ENCODE measurements at regions not wholly inside any gene's neighbourhood (a gene's known extent, or its start where the extent isn't known, plus 50 kb on each side); places are given as distances from the start of the nearest gene placed in this dataset.

- Histone ChIP-seq H3K36me3 (ENCODE audit: control insufficient read depth in 3 of 3, insufficient read depth in 2 of 3, low read depth in 1 of 3, low read length in 3 of 3) (no peaks in the 10 kb centered on the region), H3K4me1 (ENCODE audit: control insufficient read depth in 3 of 3, insufficient read depth in 2 of 3, low read depth in 1 of 3, low read length in 2 of 3) (no peaks in the 10 kb centered on the region), H3K27ac (ENCODE audit: low read depth in 1 of 3, low read length in 2 of 3) (no peak overlapping the region), H3K4me3 (ENCODE audit: low read depth in 1 of 3, low read length in 3 of 3) (no peak overlapping the region), H3K27me3 (ENCODE audit: control insufficient read depth in 3 of 3, insufficient read depth in 3 of 3, low read length in 3 of 3) (no peaks in the 10 kb centered on the region), H3K9me3 (ENCODE audit: control insufficient read depth in 2 of 2, insufficient read depth in 1 of 2, low read depth in 1 of 2, low read length in 1 of 2) (no peaks in the 10 kb centered on the region)
- 57 to 79% (median 64%) methylated on average over 4 of the region's 4 CpGs for WGBS, 3 donors
- FAIRE-seq: no peak
- no peak for DNase-seq
Measured at GRCh38 chr20:57783196-57783595, 73.4 kb upstream of the PMEPA1 start.

- Histone ChIP-seq H3K27me3 (ENCODE audit: control insufficient read depth in 3 of 3, insufficient read depth in 3 of 3, low read length in 3 of 3) (no peaks in the 10 kb centered on the region), H3K4me1 (ENCODE audit: control insufficient read depth in 3 of 3, insufficient read depth in 2 of 3, low read depth in 1 of 3, low read length in 2 of 3) (no peaks in the 10 kb centered on the region), H3K4me3 (ENCODE audit: low read depth in 1 of 3, low read length in 3 of 3) (no peak overlapping the region), H3K27ac (ENCODE audit: low read depth in 1 of 3, low read length in 2 of 3) (no peak overlapping the region), H3K36me3 (ENCODE audit: control insufficient read depth in 3 of 3, insufficient read depth in 2 of 3, low read depth in 1 of 3, low read length in 3 of 3) (no peaks in the 10 kb centered on the region), H3K9me3 (ENCODE audit: control insufficient read depth in 2 of 2, insufficient read depth in 1 of 2, low read depth in 1 of 2, low read length in 1 of 2) (no peaks in the 10 kb centered on the region)
- 68 to 81% (median 73%) methylated on average over 11 to 12 of the region's 12 CpGs for WGBS, 3 donors
- DNase-seq (no peak), FAIRE-seq (no peak)
Measured at GRCh38 chr20:57782631-57783041, 72.8 kb upstream of the PMEPA1 start.

GRCh38 chr20:57781901-57782300 is 72.1 kb upstream of the PMEPA1 start:
- H3K4me3 ChIP-seq (ENCODE audit: low read depth in 1 of 3, low read length in 3 of 3): no peak overlapping the region
- FAIRE-seq (no peak), DNase-seq (no peak)
- H3K27me3 ChIP-seq (ENCODE audit: control insufficient read depth in 3 of 3, insufficient read depth in 3 of 3, low read length in 3 of 3): no peaks in the 10 kb centered on the region
- 81 to 91% (median 89%) methylated on average over 7 of the region's 7 CpGs for WGBS, 3 donors
- no peaks in the 10 kb centered on the region for H3K9me3 ChIP-seq (ENCODE audit: control insufficient read depth in 2 of 2, insufficient read depth in 1 of 2, low read depth in 1 of 2, low read length in 1 of 2)
- no peak overlapping the region for H3K27ac ChIP-seq (ENCODE audit: low read depth in 1 of 3, low read length in 2 of 3)
- no peaks in the 10 kb centered on the region for H3K36me3 ChIP-seq (ENCODE audit: control insufficient read depth in 3 of 3, insufficient read depth in 2 of 3, low read depth in 1 of 3, low read length in 3 of 3)
- no peaks in the 10 kb centered on the region for H3K4me1 ChIP-seq (ENCODE audit: control insufficient read depth in 3 of 3, insufficient read depth in 2 of 3, low read depth in 1 of 3, low read length in 2 of 3)

- 82 to 90% (median 87%) methylated on average over 4 of the region's 4 CpGs for WGBS, 3 donors
- no peak for FAIRE-seq
- Histone ChIP-seq H3K4me1 (ENCODE audit: control insufficient read depth in 3 of 3, insufficient read depth in 2 of 3, low read depth in 1 of 3, low read length in 2 of 3) (no peaks in the 10 kb centered on the region), H3K27me3 (ENCODE audit: control insufficient read depth in 3 of 3, insufficient read depth in 3 of 3, low read length in 3 of 3) (no peaks in the 10 kb centered on the region), H3K36me3 (ENCODE audit: control insufficient read depth in 3 of 3, insufficient read depth in 2 of 3, low read depth in 1 of 3, low read length in 3 of 3) (no peaks in the 10 kb centered on the region), H3K9me3 (ENCODE audit: control insufficient read depth in 2 of 2, insufficient read depth in 1 of 2, low read depth in 1 of 2, low read length in 1 of 2) (no peaks in the 10 kb centered on the region), H3K4me3 (ENCODE audit: low read depth in 1 of 3, low read length in 3 of 3) (no peak overlapping the region), H3K27ac (ENCODE audit: low read depth in 1 of 3, low read length in 2 of 3) (no peak overlapping the region)
- DNase-seq: no peak
Measured at GRCh38 chr20:57780906-57781305, 71.1 kb upstream of the PMEPA1 start.

GRCh38 chr20:57780398-57780797 is 70.6 kb upstream of the PMEPA1 start:
- no peak overlapping the region for H3K27ac ChIP-seq (ENCODE audit: low read depth in 1 of 3, low read length in 2 of 3)
- WGBS, 3 donors: 68 to 81% (median 72%) methylated on average over 5 of the region's 5 CpGs
- DNase-seq (no peak), FAIRE-seq (no peak)
- H3K4me3 ChIP-seq (ENCODE audit: low read depth in 1 of 3, low read length in 3 of 3): no peak overlapping the region
- H3K36me3 ChIP-seq (ENCODE audit: control insufficient read depth in 3 of 3, insufficient read depth in 2 of 3, low read depth in 1 of 3, low read length in 3 of 3): no peaks in the 10 kb centered on the region
- no peaks in the 10 kb centered on the region for H3K9me3 ChIP-seq (ENCODE audit: control insufficient read depth in 2 of 2, insufficient read depth in 1 of 2, low read depth in 1 of 2, low read length in 1 of 2)
- H3K27me3 ChIP-seq (ENCODE audit: control insufficient read depth in 3 of 3, insufficient read depth in 3 of 3, low read length in 3 of 3): no peaks in the 10 kb centered on the region
- no peaks in the 10 kb centered on the region for H3K4me1 ChIP-seq (ENCODE audit: control insufficient read depth in 3 of 3, insufficient read depth in 2 of 3, low read depth in 1 of 3, low read length in 2 of 3)

- Histone ChIP-seq H3K27ac (ENCODE audit: low read depth in 1 of 3, low read length in 2 of 3) (no peak overlapping the region), H3K27me3 (ENCODE audit: control insufficient read depth in 3 of 3, insufficient read depth in 3 of 3, low read length in 3 of 3) (no peaks in the 10 kb centered on the region), H3K4me1 (ENCODE audit: control insufficient read depth in 3 of 3, insufficient read depth in 2 of 3, low read depth in 1 of 3, low read length in 2 of 3) (no peaks in the 10 kb centered on the region), H3K4me3 (ENCODE audit: low read depth in 1 of 3, low read length in 3 of 3) (no peak overlapping the region), H3K9me3 (ENCODE audit: control insufficient read depth in 2 of 2, insufficient read depth in 1 of 2, low read depth in 1 of 2, low read length in 1 of 2) (no peaks in the 10 kb centered on the region), H3K36me3 (ENCODE audit: control insufficient read depth in 3 of 3, insufficient read depth in 2 of 3, low read depth in 1 of 3, low read length in 3 of 3) (no peaks in the 10 kb centered on the region)
- FAIRE-seq (no peak), DNase-seq (no peak)
- WGBS, 3 donors: 55 to 77% (median 61%) methylated on average over 9 of the region's 9 CpGs
Measured at GRCh38 chr20:57779401-57780003, 69.7 kb upstream of the PMEPA1 start.

GRCh38 chr20:57777911-57778310 is 68.1 kb upstream of the PMEPA1 start:
- DNase-seq (no peak), FAIRE-seq (no peak)
- H3K27ac ChIP-seq (ENCODE audit: low read depth in 1 of 3, low read length in 2 of 3): no peak overlapping the region
- H3K36me3 ChIP-seq (ENCODE audit: control insufficient read depth in 3 of 3, insufficient read depth in 2 of 3, low read depth in 1 of 3, low read length in 3 of 3): no peaks in the 10 kb centered on the region
- no peaks in the 10 kb centered on the region for H3K27me3 ChIP-seq (ENCODE audit: control insufficient read depth in 3 of 3, insufficient read depth in 3 of 3, low read length in 3 of 3)
- WGBS, 3 donors: 87 to 91% (median 90%) methylated on average over 2 of the region's 2 CpGs
- no peak overlapping the region for H3K4me3 ChIP-seq (ENCODE audit: low read depth in 1 of 3, low read length in 3 of 3)
- H3K9me3 ChIP-seq (ENCODE audit: control insufficient read depth in 2 of 2, insufficient read depth in 1 of 2, low read depth in 1 of 2, low read length in 1 of 2): no peaks in the 10 kb centered on the region
- no peaks in the 10 kb centered on the region for H3K4me1 ChIP-seq (ENCODE audit: control insufficient read depth in 3 of 3, insufficient read depth in 2 of 3, low read depth in 1 of 3, low read length in 2 of 3)

GRCh38 chr20:57774951-57775350 is 65.1 kb upstream of the PMEPA1 start:
- no peak overlapping the region for H3K27ac ChIP-seq (ENCODE audit: low read depth in 1 of 3, low read length in 2 of 3)
- H3K4me1 ChIP-seq (ENCODE audit: control insufficient read depth in 3 of 3, insufficient read depth in 2 of 3, low read depth in 1 of 3, low read length in 2 of 3): no peaks in the 10 kb centered on the region
- H3K9me3 ChIP-seq (ENCODE audit: control insufficient read depth in 2 of 2, insufficient read depth in 1 of 2, low read depth in 1 of 2, low read length in 1 of 2): no peaks in the 10 kb centered on the region
- DNase-seq (no peak), FAIRE-seq (no peak)
- H3K4me3 ChIP-seq (ENCODE audit: low read depth in 1 of 3, low read length in 3 of 3): no peak overlapping the region
- 74 to 87% (median 76%) methylated on average over 5 of the region's 5 CpGs for WGBS, 3 donors
- peaks cover 0 to 2% (median 0%) of the 10 kb centered on the region in 3 donors for H3K27me3 ChIP-seq (ENCODE audit: control insufficient read depth in 3 of 3, insufficient read depth in 3 of 3, low read length in 3 of 3)
- no peaks in the 10 kb centered on the region for H3K36me3 ChIP-seq (ENCODE audit: control insufficient read depth in 3 of 3, insufficient read depth in 2 of 3, low read depth in 1 of 3, low read length in 3 of 3)

Measured in small intestine (tissue), 7 donors.